ENCODE measurements at regions not wholly inside any gene's neighbourhood (a gene's known extent, or its start where the extent isn't known, plus 50 kb on each side); places are given as distances from the start of the nearest gene placed in this dataset.

DNA sequence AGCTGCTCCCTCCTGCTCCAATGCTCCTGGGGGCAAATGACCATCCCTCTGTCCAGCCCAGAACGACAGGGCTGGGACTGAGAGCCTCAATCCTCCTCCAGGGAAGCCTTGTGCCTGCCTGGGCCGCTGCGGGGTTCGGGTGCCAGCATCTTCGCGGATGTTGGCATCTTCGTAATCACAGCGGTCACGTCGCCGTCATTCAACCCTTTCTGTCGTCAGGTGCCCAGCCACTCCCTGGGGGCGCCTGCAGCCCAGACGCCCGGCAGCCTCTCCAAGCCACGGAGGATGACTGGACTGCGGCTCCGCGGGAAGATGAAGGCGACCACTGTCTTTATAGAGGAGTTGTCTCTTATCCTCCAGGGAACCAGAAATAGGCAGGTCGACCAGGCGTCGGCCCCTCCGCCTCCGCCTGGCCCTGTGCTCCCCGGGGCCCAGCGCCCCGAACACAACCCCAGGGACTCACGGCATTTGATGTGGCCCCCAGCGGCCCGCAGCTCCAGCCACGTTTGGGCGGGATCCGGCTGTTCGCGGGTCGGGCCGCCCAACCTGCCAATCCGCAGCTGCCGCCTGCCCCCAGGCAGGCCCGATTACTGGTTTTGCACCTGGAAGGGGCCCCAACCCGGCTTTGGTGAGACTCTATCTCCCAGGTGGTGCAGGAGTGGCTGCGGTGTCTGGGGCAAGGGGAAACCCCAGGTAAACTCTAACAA is 113.9 kb downstream of the THNSL2 start:
- no peak overlapping the region for H3K9ac ChIP-seq (ENCODE audit: low read length)
- no peak for TF ChIP-seq EZH2phosphoT487 (conservative IDR thresholded peaks at IDR 0.05; ENCODE audit: low read length)
- TF ChIP-seq, protein P1, sequence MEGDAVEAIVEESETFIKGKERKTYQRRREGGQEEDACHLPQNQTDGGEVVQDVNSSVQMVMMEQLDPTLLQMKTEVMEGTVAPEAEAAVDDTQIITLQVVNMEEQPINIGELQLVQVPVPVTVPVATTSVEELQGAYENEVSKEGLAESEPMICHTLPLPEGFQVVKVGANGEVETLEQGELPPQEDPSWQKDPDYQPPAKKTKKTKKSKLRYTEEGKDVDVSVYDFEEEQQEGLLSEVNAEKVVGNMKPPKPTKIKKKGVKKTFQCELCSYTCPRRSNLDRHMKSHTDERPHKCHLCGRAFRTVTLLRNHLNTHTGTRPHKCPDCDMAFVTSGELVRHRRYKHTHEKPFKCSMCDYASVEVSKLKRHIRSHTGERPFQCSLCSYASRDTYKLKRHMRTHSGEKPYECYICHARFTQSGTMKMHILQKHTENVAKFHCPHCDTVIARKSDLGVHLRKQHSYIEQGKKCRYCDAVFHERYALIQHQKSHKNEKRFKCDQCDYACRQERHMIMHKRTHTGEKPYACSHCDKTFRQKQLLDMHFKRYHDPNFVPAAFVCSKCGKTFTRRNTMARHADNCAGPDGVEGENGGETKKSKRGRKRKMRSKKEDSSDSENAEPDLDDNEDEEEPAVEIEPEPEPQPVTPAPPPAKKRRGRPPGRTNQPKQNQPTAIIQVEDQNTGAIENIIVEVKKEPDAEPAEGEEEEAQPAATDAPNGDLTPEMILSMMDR (IDR thresholded peaks at IDR 0.05; ENCODE audit: insufficient read depth, low read length, poor library complexity, severe bottlenecking) = no peak
- no peak overlapping the region for H3K4me2 ChIP-seq (ENCODE audit: low read depth, low read length, poor library complexity, severe bottlenecking)
- H3K79me2 ChIP-seq (ENCODE audit: insufficient read depth, low read length) = no peaks in the 10 kb centered on the region
- no peaks in the 10 kb centered on the region for H3F3A ChIP-seq (ENCODE audit: insufficient read depth)
- no peaks in the 10 kb centered on the region for H3K9me3 ChIP-seq (ENCODE audit: insufficient read depth, low read length)
- no peaks in the 10 kb centered on the region for H4K20me1 ChIP-seq (ENCODE audit: low read depth, low read length)
- H2AFZ ChIP-seq (ENCODE audit: low read depth, low read length, severe bottlenecking) = no peak overlapping the region
- no peaks in the 10 kb centered on the region for H3K27me3 ChIP-seq (ENCODE audit: low read length)
- H3K36me3 ChIP-seq (ENCODE audit: low read length) = no peaks in the 10 kb centered on the region
- H3K27ac ChIP-seq (ENCODE audit: low read depth, low read length) = no peak overlapping the region
- H3K9me2 ChIP-seq (replicated peaks; ENCODE audit: insufficient read depth, low read length) = no peaks in the 10 kb centered on the region
- H3K4me3 ChIP-seq (ENCODE audit: insufficient read depth, low read length, poor library complexity, severe bottlenecking) = no peak overlapping the region

DNA sequence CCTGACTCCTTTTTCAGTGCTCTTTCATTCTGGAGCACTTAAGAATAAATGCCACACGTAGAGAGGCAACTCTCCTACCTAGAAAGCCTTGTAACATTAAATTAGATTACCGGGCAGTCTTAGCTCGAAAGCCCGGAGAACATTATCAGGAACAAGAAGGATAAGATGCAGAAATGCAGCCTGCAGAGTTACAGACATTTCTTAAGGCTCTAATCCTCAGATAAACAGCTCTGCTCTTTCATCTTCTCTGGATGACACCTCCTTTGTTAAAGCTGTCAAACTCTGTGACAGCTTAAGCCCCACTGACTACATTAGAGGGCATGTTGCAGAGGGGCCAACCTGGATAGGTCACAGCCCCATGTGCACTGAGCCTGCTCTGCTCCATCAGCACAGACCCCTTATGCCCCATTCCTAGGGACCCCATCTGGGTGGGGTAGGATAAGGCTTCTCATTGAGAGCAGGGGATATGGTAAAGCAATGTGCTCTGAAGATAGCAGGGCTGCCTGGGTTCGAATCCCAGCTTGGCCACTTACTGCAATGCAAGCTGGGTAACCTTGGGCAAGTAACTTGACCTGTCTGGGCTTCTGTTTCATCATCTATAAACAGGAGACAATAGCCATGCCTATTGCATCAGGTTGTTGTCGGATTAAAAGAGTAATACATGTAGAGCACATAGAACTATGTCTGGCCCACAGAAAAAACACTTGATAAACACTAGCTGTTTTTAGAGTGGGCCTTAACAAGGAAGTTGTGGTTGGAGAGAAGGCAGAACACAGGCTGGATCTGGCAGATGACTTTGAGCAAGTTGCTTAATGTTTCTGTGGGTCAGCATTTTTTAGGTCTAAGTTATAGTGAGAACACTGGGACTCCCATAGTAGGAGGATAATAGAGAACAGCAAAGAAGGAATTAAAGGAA is 111.4 kb downstream of the THNSL2 start:
- no peak overlapping the region for H3K4me3 ChIP-seq (ENCODE audit: insufficient read depth, low read length, poor library complexity, severe bottlenecking)
- no peaks in the 10 kb centered on the region for H3K36me3 ChIP-seq (ENCODE audit: low read length)
- H2AFZ ChIP-seq (ENCODE audit: low read depth, low read length, severe bottlenecking) = no peak overlapping the region
- H4K20me1 ChIP-seq (ENCODE audit: low read depth, low read length) = no peaks in the 10 kb centered on the region
- no peaks in the 10 kb centered on the region for H3K27me3 ChIP-seq (ENCODE audit: low read length)
- H3K4me2 ChIP-seq (ENCODE audit: low read depth, low read length, poor library complexity, severe bottlenecking) = no peak overlapping the region
- H3F3A ChIP-seq (ENCODE audit: insufficient read depth) = no peaks in the 10 kb centered on the region
- no peaks in the 10 kb centered on the region for H3K9me2 ChIP-seq (replicated peaks; ENCODE audit: insufficient read depth, low read length)
- H3K79me2 ChIP-seq (ENCODE audit: insufficient read depth, low read length) = no peaks in the 10 kb centered on the region
- no peak for TF ChIP-seq EZH2phosphoT487 (conservative IDR thresholded peaks at IDR 0.05; ENCODE audit: low read length)
- TF ChIP-seq, protein P1 (IDR thresholded peaks at IDR 0.05; ENCODE audit: insufficient read depth, low read length, poor library complexity, severe bottlenecking) = no peak
- no peaks in the 10 kb centered on the region for H3K9me3 ChIP-seq (ENCODE audit: insufficient read depth, low read length)
- H3K27ac ChIP-seq (ENCODE audit: low read depth, low read length) = no peak overlapping the region
- no peak overlapping the region for H3K9ac ChIP-seq (ENCODE audit: low read length)

DNA sequence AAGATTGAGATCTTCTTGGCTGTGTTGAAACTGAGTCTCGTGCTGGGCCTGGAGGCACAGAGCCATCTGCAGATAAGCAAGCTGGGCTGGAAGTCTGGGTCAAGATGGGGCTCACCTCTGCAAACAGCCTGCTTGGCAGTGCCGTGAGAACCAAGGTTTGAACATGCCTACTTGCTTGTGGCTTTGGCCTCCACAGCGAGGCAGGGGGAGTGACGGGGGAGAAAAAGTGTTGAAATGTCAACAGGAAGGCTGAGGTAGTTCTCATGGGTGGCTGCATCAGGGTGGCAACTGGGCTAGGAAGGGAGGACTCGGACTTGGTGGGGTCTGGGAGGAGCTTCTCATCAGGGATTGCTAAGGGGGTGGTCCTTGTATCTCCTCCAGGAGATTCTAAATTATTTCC is 99.7 kb downstream of the THNSL2 start:
- Histone ChIP-seq H3K4me2 (ENCODE audit: low read depth, low read length, poor library complexity, severe bottlenecking) (no peak overlapping the region), H3K27ac (ENCODE audit: low read depth, low read length) (no peak overlapping the region), H2AFZ (ENCODE audit: low read depth, low read length, severe bottlenecking) (no peak overlapping the region), H3K36me3 (ENCODE audit: low read length) (no peaks in the 10 kb centered on the region), H4K20me1 (ENCODE audit: low read depth, low read length) (no peaks in the 10 kb centered on the region), H3K79me2 (ENCODE audit: insufficient read depth, low read length) (no peaks in the 10 kb centered on the region), H3K4me3 (ENCODE audit: insufficient read depth, low read length, poor library complexity, severe bottlenecking) (no peak overlapping the region), H3K9ac (ENCODE audit: low read length) (no peak overlapping the region), H3F3A (ENCODE audit: insufficient read depth) (no peaks in the 10 kb centered on the region), H3K9me2 (replicated peaks; ENCODE audit: insufficient read depth, low read length) (no peaks in the 10 kb centered on the region), H3K27me3 (ENCODE audit: low read length) (no peaks in the 10 kb centered on the region), H3K9me3 (ENCODE audit: insufficient read depth, low read length) (peaks cover 7% of the 10 kb centered on the region; the same call in 1 of the 2 replicates)
- TF ChIP-seq, protein P1 (IDR thresholded peaks at IDR 0.05; ENCODE audit: insufficient read depth, low read length, poor library complexity, severe bottlenecking) = no peak
- no peak for TF ChIP-seq EZH2phosphoT487 (conservative IDR thresholded peaks at IDR 0.05; ENCODE audit: low read length)

Data from SU-DHL-6 (cell line).